Mesodermal cell (in vitro differentiated cells): ENCODE measurements at regions not wholly inside any gene's neighbourhood (a gene's known extent, or its start where the extent isn't known, plus 50 kb on each side); places are given as distances from the start of the nearest gene placed in this dataset.
"Not testable (repeated sequence)": the region's sequence is repeated elsewhere in the genome, so short reads cannot be mapped to it uniquely, and the experiment has no call there.

Experiments used
- H3K27ac ChIP-seq: 2 replicates; pipeline ENCODE4 v1.7.0; 2013; ENCODE audit warnings: mild to moderate bottlenecking, low read depth, low read length, moderate library complexity; ENCODE audit not compliant: severe bottlenecking
- H3K36me3 ChIP-seq: 2 replicates; pipeline ENCODE4 v1.7.1; 2013; ENCODE audit warnings: mild to moderate bottlenecking, low read length, moderate library complexity; ENCODE audit not compliant: control insufficient read depth, insufficient read depth
- H3K4me1 ChIP-seq: one replicate; pipeline ENCODE4 v1.7.1; 2013; ENCODE audit warnings: mild to moderate bottlenecking, low read length; ENCODE audit not compliant: insufficient read depth, control insufficient read depth, poor library complexity, severe bottlenecking
- H3K4me3 ChIP-seq: 2 replicates; pipeline ENCODE4 v1.7.0; 2013; ENCODE audit warnings: low read length, control low read depth, mild to moderate bottlenecking; ENCODE audit not compliant: insufficient read depth, poor library complexity, severe bottlenecking; ENCODE audit errors: extremely low read depth
- H3K9me3 ChIP-seq: 2 replicates; pipeline ENCODE4 v1.7.1; 2013; ENCODE audit warnings: mild to moderate bottlenecking, low read length, moderate library complexity; ENCODE audit not compliant: control insufficient read depth
- WGBS, 2 experiments: methylation state at CpG; one replicate each; pipeline ENCODE4 v1.1.5; 2013; ENCODE audit warnings: missing lambda C conversion rate in 2 of 2; ENCODE audit not compliant: insufficient coverage in 2 of 2; 5-methylcytosine and 5-hydroxymethylcytosine counted together

DNA sequence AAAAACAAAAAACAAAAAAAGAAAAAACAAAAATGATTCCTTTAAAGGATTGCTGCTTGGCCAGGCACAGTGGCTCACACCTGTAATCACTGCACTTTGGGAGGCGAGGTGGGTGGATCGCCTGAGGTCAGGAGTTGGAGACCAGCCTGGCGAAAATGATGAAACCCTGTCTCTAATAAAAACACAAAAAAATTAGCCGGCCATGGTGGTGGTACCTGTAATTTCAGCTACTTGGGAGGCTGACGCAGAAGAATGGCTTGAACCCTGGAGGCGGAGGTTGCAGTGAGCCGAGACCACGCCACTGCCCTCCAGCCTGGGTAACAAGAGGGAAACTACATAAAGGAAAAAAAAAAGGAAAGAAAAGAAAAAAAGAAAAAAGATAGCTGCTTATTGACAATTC is 3920.8 kb upstream of the OR11H1 start:
- not testable (repeated sequence) for H3K27ac ChIP-seq, H3K36me3 ChIP-seq, H3K4me3 ChIP-seq, H3K4me1 ChIP-seq
- peaks cover 66% of the 10 kb centered on the region for H3K9me3 ChIP-seq
- 69 to 78% methylated on average over 8 of the region's 8 CpGs for WGBS, 2 experiments

GRCh38 chr22:11608486-11608885 is 3919.5 kb upstream of the OR11H1 start:
- not testable (repeated sequence) for H3K27ac ChIP-seq, H3K36me3 ChIP-seq, H3K4me1 ChIP-seq, H3K4me3 ChIP-seq
- H3K9me3 ChIP-seq = peaks cover 70% of the 10 kb centered on the region
- WGBS, 2 experiments = 60% methylated on average over 4 of the region's 5 CpGs

DNA sequence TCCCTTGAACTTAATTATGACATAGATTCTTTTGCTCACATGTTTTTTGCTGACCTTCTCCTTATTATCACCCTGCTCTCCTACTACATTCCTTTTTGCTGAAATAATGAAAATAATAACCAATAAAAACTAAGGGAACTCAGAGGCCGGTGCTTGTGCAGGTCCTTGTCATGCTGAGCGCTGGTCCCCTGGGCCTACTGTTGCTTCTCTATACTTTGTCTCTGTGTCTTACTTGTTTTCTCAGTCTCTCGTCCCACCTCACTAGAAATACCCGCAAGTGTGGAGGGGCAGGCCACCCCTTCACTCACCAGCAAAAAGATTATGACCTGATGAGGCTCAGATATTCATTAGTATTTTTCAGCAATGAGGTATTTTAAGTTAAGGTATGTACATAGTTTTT is 3918.8 kb upstream of the OR11H1 start:
- not testable (repeated sequence) for H3K4me1 ChIP-seq, H3K4me3 ChIP-seq, H3K36me3 ChIP-seq, H3K27ac ChIP-seq
- WGBS, 2 experiments = 70 to 75% methylated on average over 2 of the region's 4 CpGs
- peaks cover 73% of the 10 kb centered on the region for H3K9me3 ChIP-seq

GRCh38 chr22:11611280-11611679 is 3916.7 kb upstream of the OR11H1 start:
- H3K27ac ChIP-seq, H3K4me3 ChIP-seq, H3K36me3 ChIP-seq, H3K4me1 ChIP-seq: not testable (repeated sequence)
- 81 to 87% methylated on average over 8 to 10 of the region's 20 CpGs for WGBS, 2 experiments
- peaks cover 80% of the 10 kb centered on the region for H3K9me3 ChIP-seq

DNA sequence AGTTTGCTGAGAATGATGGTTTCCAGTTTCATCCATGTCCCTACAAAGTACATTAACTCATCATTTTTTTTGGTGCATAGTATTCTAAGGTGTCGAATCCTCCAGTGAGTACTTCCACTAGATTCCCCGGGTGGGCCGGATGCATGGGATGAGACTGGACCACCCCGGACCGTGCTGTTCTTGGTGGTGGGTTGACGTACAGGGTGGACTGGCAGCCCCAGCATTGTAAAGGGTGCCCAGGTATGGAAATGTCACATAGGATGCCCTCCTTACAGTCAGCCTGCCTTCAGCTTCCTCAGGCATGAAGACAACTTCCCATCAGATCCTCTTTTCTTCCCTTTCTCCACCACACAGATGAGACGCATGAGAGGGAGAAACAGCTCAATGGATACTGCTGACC is 3916.1 kb upstream of the OR11H1 start:
- H3K36me3 ChIP-seq, H3K4me1 ChIP-seq, H3K27ac ChIP-seq, H3K4me3 ChIP-seq: not testable (repeated sequence)
- WGBS, 2 experiments = 83 to 89% methylated on average over 6 of the region's 7 CpGs
- H3K9me3 ChIP-seq = peaks cover 80% of the 10 kb centered on the region

DNA sequence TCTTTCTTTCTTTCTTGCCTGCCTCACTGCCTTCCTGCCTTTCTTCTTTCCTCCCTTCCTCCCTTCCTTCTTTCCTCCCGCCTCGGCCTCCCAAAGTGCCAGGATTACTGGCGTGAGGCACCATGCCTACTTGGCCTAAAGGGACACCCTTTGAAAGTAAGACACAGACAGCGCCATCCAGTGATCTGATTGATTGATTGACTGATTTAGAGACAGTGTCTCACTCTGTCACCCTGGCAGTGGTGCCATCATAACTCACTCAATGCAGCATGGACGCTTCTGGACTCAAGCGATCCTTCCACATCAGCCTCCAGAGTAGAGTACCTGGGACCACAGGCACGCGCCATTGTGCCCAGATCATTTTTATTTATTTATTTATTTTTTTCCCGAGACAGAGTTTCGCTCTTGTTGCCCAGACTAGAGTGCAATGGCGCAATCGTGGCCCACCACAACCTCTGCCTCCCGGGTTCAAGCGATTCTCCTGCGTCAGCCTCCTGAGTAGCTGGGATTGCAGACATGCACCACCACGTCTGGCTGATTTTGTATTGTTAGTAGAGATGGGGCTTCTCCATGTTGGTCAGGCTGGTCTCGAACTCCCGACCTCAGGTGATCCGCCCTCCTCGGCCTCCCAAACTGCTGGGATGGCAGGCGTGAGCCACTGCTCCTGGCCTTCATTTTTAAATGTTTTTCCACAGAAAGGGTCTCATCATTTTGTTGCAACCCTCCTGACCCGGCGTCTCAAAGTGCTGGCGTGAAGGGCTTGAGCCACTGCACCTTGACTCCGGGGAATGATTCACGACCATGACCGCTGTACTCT is 3914.7 kb upstream of the OR11H1 start:
- H3K4me1 ChIP-seq, H3K27ac ChIP-seq, H3K4me3 ChIP-seq, H3K36me3 ChIP-seq: not testable (repeated sequence)
- H3K9me3 ChIP-seq = peaks cover 78% of the 10 kb centered on the region
- WGBS, 2 experiments = 81 to 87% methylated on average over 20 to 26 of the region's 27 CpGs

GRCh38 chr22:11613898-11614755 is 3913.9 kb upstream of the OR11H1 start:
- 79 to 88% methylated on average over 19 to 21 of the region's 26 CpGs for WGBS, 2 experiments
- H3K4me1 ChIP-seq = no peaks in the 10 kb centered on the region
- no peaks in the 10 kb centered on the region for H3K36me3 ChIP-seq
- no peak overlapping the region for H3K27ac ChIP-seq
- no peak overlapping the region for H3K4me3 ChIP-seq
- peaks cover 77% of the 10 kb centered on the region for H3K9me3 ChIP-seq

GRCh38 chr22:11614798-11615433 is 3913.1 kb upstream of the OR11H1 start:
- H3K4me3 ChIP-seq, H3K36me3 ChIP-seq, H3K27ac ChIP-seq, H3K4me1 ChIP-seq: not testable (repeated sequence)
- 70 to 76% methylated on average over 13 to 15 of the region's 20 CpGs for WGBS, 2 experiments
- H3K9me3 ChIP-seq = peaks cover 83% of the 10 kb centered on the region

DNA sequence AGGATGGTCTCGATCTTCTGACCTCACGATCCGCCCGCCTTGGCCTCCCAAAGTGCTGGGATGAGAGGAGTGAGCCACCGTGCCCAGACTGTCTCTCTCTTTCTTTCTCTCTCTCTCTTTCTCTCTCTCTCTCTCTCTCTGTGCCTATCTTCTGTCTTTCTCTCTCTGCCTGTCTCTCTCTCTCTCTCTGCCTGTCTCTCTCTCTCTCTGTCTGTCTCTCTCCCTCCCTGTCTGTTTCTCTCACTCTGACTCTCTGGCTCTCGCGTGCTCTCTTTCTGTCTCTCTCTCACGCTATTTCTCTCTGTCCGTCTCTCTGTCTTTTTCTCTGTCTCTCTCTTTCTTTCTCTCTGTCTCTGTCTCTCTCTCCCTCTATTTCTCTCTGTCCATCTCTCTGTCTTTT is 3911.2 kb upstream of the OR11H1 start:
- Histone ChIP-seq H3K27ac (no peak overlapping the region), H3K4me1 (no peaks in the 10 kb centered on the region), H3K4me3 (no peak overlapping the region), H3K9me3 (peaks cover 86% of the 10 kb centered on the region), H3K36me3 (no peaks in the 10 kb centered on the region)
- 82 to 85% methylated on average over 9 of the region's 9 CpGs for WGBS, 2 experiments

DNA sequence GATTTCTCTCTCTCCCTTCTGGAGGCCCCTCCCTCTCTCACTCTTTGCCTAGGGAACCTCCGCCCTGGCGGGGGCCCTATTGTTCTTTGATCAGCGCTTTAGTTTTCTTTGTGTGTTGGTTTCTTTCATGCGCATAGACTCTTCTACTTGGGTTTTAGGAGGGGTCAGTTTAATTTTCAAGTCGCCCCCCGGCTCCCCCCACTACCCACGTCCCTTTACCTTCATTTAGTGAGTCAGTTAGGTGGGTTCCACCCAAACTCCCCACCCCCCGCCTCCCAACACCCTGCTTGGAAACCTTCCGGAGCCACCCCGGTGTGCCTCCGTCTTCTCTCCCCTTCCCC is 3909.7 kb upstream of the OR11H1 start:
- peaks cover 83% of the 10 kb centered on the region for H3K9me3 ChIP-seq
- not testable (repeated sequence) for H3K36me3 ChIP-seq
- WGBS, 2 experiments = no CpG with 5 or more reads among the region's 11 CpGs

More for the DNA sequence above, 3909.7 kb upstream of the OR11H1 start:
- not testable (repeated sequence) for H3K4me3 ChIP-seq, H3K27ac ChIP-seq, H3K4me1 ChIP-seq
